Peyer's patch (tissue), 4 donors: ENCODE measurements at regions not wholly inside any gene's neighbourhood (a gene's known extent, or its start where the extent isn't known, plus 50 kb on each side); places are given as distances from the start of the nearest gene placed in this dataset.

Experiments
- CTCF ChIP-seq, 6 experiments: fragments of 450-650 bp in 4 of 6; fragments of 200-600 bp in 2 of 6; sonication (generic) in 1 of 6; IDR thresholded peaks; one replicate each; pipeline ENCODE4 v1.5.1; 2017 to 2019; ENCODE audit warnings: antibody characterized with exemption in 6 of 6, mild to moderate bottlenecking in 3 of 6, moderate library complexity in 1 of 6
- POLR2A ChIP-seq, 2 donors: fragments of 450-650 bp; IDR thresholded peaks; one replicate each; pipeline ENCODE4 v1.5.1; 2017; ENCODE audit warnings: antibody characterized with exemption in 2 of 2, mild to moderate bottlenecking in 2 of 2, moderate library complexity in 2 of 2

- TF ChIP-seq CTCF (IDR thresholded peaks at IDR 0.05) (no peak), POLR2A (IDR thresholded peaks at IDR 0.05) (no peak)
Measured at GRCh38 chr2:89767572-89768435, 1076.3 kb downstream of the RPIA start.
